Trophoblast cell (in vitro differentiated cells and primary cell): ENCODE measurements at regions not wholly inside any gene's neighbourhood (a gene's known extent, or its start where the extent isn't known, plus 50 kb on each side); places are given as distances from the start of the nearest gene placed in this dataset.

Source experiments
- DNase-seq, 2 donors: peaks; one replicate each; pipeline ENCODE4 v3.0.0-alpha.2; 2016
- H2AFZ ChIP-seq: 2 replicates; pipeline ENCODE4 v1.6.1; 2013; ENCODE audit warnings: low read length, moderate library complexity, mild to moderate bottlenecking; ENCODE audit not compliant: insufficient read depth, poor library complexity
- H2AK5ac ChIP-seq: 2 replicates; pipeline ENCODE4 v1.6.1; 2013; ENCODE audit warnings: mild to moderate bottlenecking, low read length
- H2BK120ac ChIP-seq: 2 replicates; pipeline ENCODE4 v1.6.1; 2013; ENCODE audit warnings: low read length, mild to moderate bottlenecking, moderate library complexity; ENCODE audit not compliant: insufficient read depth, poor library complexity
- H2BK12ac ChIP-seq: 2 replicates; pipeline ENCODE4 v1.6.1; 2013; ENCODE audit warnings: mild to moderate bottlenecking, low read length, moderate library complexity
- H2BK5ac ChIP-seq: 2 replicates; pipeline ENCODE4 v1.6.1; 2013; ENCODE audit warnings: low read length, low read depth, moderate library complexity, mild to moderate bottlenecking; ENCODE audit not compliant: poor library complexity
- H3K14ac ChIP-seq: 2 replicates; pipeline ENCODE4 v1.6.1; 2013; ENCODE audit warnings: mild to moderate bottlenecking, low read length
- H3K18ac ChIP-seq: 2 replicates; pipeline ENCODE4 v1.6.1; 2013; ENCODE audit warnings: mild to moderate bottlenecking, low read length
- H3K23ac ChIP-seq: 2 replicates; pipeline ENCODE4 v1.6.1; 2013; ENCODE audit warnings: low read length
- H3K27ac ChIP-seq: 2 replicates; pipeline ENCODE4 v1.5.1; 2013; ENCODE audit warnings: low read depth, mild to moderate bottlenecking, inconsistent platforms, low read length, moderate library complexity
- H3K27me3 ChIP-seq: 2 replicates; pipeline ENCODE4 v1.6.1; 2013; ENCODE audit warnings: inconsistent platforms, mild to moderate bottlenecking, low read length, moderate library complexity; ENCODE audit not compliant: insufficient read depth
- H3K36me3 ChIP-seq, 2 experiments: 1 replicate in 1 of 2; 2 replicates in 1 of 2; pipeline ENCODE4 v1.6.1; 2013; ENCODE audit warnings: low read length in 2 of 2, mild to moderate bottlenecking in 2 of 2, moderate library complexity in 1 of 2; ENCODE audit not compliant: insufficient read depth in 2 of 2, control insufficient read depth in 1 of 2
- H3K4ac ChIP-seq: 2 replicates; pipeline ENCODE4 v1.6.1; 2013; ENCODE audit warnings: low read depth, mild to moderate bottlenecking, low read length, moderate library complexity
- H3K4me1 ChIP-seq, 2 experiments: 1 replicate in 1 of 2; 2 replicates in 1 of 2; pipeline ENCODE4 v1.6.1; 2013; ENCODE audit warnings: low read length in 2 of 2, mild to moderate bottlenecking in 2 of 2, moderate library complexity in 1 of 2; ENCODE audit not compliant: insufficient read depth in 2 of 2, control insufficient read depth in 1 of 2
- H3K4me2 ChIP-seq: 2 replicates; pipeline ENCODE4 v1.6.1; 2013; ENCODE audit warnings: inconsistent platforms, mild to moderate bottlenecking, low read length, moderate library complexity
- H3K4me3 ChIP-seq: 2 replicates; pipeline ENCODE4 v1.5.1; 2013; ENCODE audit warnings: mild to moderate bottlenecking, low read depth, low read length, inconsistent platforms
- H3K79me1 ChIP-seq: one replicate; pipeline ENCODE4 v1.6.1; 2013; ENCODE audit warnings: low read length
- H3K79me2 ChIP-seq: 2 replicates; pipeline ENCODE4 v1.6.1; 2013; ENCODE audit warnings: low read length, mild to moderate bottlenecking; ENCODE audit not compliant: control insufficient read depth, insufficient read depth, poor library complexity
- H3K9ac ChIP-seq: 2 replicates; pipeline ENCODE4 v1.6.1; 2013; ENCODE audit warnings: mild to moderate bottlenecking, low read length
- H3K9me3 ChIP-seq: 2 replicates; pipeline ENCODE4 v1.6.1; 2013; ENCODE audit warnings: low read depth, mild to moderate bottlenecking, control low read depth, inconsistent platforms, low read length; ENCODE audit not compliant: insufficient read depth
- H4K12ac ChIP-seq: 2 replicates; pipeline ENCODE4 v1.6.1; 2013; ENCODE audit warnings: low read depth, mild to moderate bottlenecking, low read length, moderate library complexity
- H4K8ac ChIP-seq: 2 replicates; pipeline ENCODE4 v1.6.1; 2013; ENCODE audit warnings: low read depth, mild to moderate bottlenecking, low read length, moderate library complexity
- H4K91ac ChIP-seq: one replicate; pipeline ENCODE4 v1.6.1; 2013; ENCODE audit warnings: low read depth, mild to moderate bottlenecking, low read length, moderate library complexity
- WGBS: extraction: QIAGEN DNeasy Blood & Tissue Kit; methylation state at CpG from one replicate; pipeline ENCODE4 v1.1.7; 2013; ENCODE audit warnings: missing lambda C conversion rate; ENCODE audit not compliant: insufficient read length, insufficient coverage; ENCODE audit errors: extremely low coverage; 5-methylcytosine and 5-hydroxymethylcytosine counted together

DNA sequence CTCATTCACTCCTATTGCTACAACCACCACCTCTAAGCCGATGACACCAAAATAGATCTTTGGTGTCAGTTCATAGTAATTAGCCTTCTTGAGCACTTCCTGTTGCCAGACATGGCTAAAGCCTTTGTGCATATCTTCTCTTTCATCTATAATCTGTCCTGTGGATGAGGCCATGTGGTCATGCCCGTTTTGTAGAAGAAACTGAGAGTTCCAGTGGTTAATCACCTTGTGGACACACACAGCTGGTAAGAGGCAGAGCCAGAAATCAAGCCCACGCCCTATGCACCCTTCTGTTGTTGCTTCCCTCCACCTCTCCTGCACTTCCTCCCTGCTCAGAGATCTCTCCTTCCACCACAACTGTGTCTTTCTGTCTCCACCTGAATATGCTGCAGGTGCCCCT, 285.1 kb upstream of the PFKP start:
- Histone ChIP-seq H3K4me3 (no peak overlapping the region), H2AK5ac (no peak overlapping the region), H2AFZ (no peak overlapping the region), H4K8ac (no peak overlapping the region), H3K14ac (no peak overlapping the region), H3K9ac (no peak overlapping the region), H3K23ac (no peak overlapping the region), H3K4me1 (no peaks in the 10 kb centered on the region), H2BK120ac (no peak overlapping the region), H3K4me2 (no peak overlapping the region), H3K27ac (no peak overlapping the region), H3K9me3 (peaks cover 1% of the 10 kb centered on the region), H3K79me1 (no peaks in the 10 kb centered on the region), H3K4ac (no peak overlapping the region), H3K27me3 (no peaks in the 10 kb centered on the region), H3K36me3 (no peaks in the 10 kb centered on the region), H4K91ac (no peak overlapping the region), H3K79me2 (no peaks in the 10 kb centered on the region), H3K18ac (no peak overlapping the region), H2BK5ac (no peak overlapping the region), H4K12ac (no peak overlapping the region), H2BK12ac (no peak overlapping the region)
- WGBS = no CpG with 5 or more reads among the region's 3 CpGs
- DNase-seq = no peak

DNA sequence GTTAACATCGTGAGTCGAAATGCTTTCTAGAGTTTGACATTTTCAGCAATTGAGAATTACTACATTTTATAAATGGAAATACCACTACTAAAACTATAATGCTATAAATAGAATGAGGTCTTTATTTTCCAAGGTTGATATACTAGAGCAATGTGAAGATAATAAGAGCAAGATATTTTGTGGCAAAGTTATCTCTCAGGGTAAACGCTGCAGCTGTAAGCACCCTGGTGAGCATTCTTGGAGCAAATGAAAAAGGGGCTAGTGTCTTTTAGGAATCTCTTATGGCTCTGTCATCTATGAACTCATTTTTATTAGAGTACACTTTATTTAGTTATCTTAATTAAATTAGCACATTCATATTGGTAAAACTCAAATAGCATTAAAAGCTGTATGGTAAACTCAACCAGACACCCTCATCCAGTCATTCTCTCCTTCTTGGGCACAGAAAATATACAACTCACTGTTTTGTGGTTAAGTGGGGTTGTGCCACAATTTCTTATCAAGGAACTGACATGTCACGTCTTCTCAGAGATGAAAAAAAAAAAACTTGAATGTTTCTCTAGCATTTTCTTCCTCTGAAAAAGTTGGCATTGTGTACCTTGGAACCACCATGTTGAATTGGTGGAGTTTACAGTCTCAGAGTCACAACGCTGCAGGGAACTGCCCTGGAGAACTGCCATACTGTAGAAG, 289.5 kb upstream of the PFKP start:
- Histone ChIP-seq H3K4me1 (no peaks in the 10 kb centered on the region), H3K9ac (no peak overlapping the region), H3K27ac (no peak overlapping the region), H2BK12ac (no peak overlapping the region), H3K79me1 (no peaks in the 10 kb centered on the region), H3K4me3 (no peak overlapping the region), H3K79me2 (no peaks in the 10 kb centered on the region), H2BK5ac (no peak overlapping the region), H3K23ac (no peak overlapping the region), H3K36me3 (no peaks in the 10 kb centered on the region), H4K12ac (no peak overlapping the region), H2AK5ac (no peak overlapping the region), H2AFZ (no peak overlapping the region), H4K91ac (no peak overlapping the region), H2BK120ac (no peak overlapping the region), H3K9me3 (no peaks in the 10 kb centered on the region), H3K18ac (no peak overlapping the region), H4K8ac (no peak overlapping the region), H3K4ac (no peak overlapping the region), H3K27me3 (no peaks in the 10 kb centered on the region), H3K14ac (no peak overlapping the region), H3K4me2 (no peak overlapping the region)
- no peak for DNase-seq
- WGBS = no CpG with 5 or more reads among the region's 5 CpGs

DNA sequence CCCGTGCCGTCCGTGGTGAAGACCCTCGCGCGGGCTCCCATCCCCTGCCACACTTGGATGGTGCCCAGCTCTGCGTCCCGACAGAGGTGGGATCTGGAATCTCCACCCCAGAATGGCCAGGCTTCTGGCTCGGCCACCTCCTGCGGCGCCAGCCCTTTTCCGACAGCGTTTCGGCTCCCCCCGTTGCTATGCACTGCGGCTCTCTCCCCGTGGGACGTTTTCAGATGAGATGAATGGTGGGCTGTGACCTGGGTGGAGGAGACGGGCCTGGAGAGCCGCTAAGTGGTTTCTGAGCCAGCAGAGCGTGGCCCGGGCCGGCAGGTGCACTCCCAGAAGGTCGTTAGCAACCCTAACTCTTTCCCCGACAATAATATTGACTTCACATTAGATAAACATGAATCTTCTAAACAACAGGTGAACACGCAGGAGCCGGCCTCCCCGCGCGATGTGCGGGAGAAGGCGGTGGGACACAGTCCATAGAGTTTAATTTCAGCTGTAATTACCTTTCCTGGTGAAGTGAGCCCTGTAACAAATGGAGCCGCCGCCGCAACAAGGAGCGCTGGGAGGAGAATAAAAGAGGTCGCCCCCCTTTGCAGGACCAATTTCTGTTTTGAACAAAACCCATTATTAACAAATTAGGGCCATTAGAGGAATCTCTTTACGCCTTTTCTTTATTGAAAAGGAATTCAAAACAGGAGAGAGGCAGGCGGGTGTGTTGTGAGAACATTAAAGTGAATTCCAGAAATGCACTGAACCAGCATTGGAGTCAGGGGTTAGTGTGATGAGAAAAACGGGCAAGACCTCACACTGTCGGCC, 294.3 kb upstream of the PFKP start:
- Histone ChIP-seq H3K27me3 (no peaks in the 10 kb centered on the region), H3K4me3 (no peak overlapping the region), H3K18ac (no peak overlapping the region), H3K79me1 (no peaks in the 10 kb centered on the region), H2BK12ac (no peak overlapping the region), H2AK5ac (no peak overlapping the region), H2AFZ (no peak overlapping the region), H4K12ac (no peak overlapping the region), H2BK5ac (no peak overlapping the region), H4K8ac (no peak overlapping the region), H2BK120ac (no peak overlapping the region), H3K4me1 (no peaks in the 10 kb centered on the region), H3K9ac (no peak overlapping the region), H3K4ac (no peak overlapping the region), H4K91ac (no peak overlapping the region), H3K36me3 (no peaks in the 10 kb centered on the region), H3K27ac (no peak overlapping the region), H3K9me3 (no peaks in the 10 kb centered on the region), H3K14ac (no peak overlapping the region), H3K4me2 (no peak overlapping the region), H3K23ac (no peak overlapping the region), H3K79me2 (no peaks in the 10 kb centered on the region)
- no CpG with 5 or more reads among the region's 41 CpGs for WGBS
- DNase-seq = no peak

DNA sequence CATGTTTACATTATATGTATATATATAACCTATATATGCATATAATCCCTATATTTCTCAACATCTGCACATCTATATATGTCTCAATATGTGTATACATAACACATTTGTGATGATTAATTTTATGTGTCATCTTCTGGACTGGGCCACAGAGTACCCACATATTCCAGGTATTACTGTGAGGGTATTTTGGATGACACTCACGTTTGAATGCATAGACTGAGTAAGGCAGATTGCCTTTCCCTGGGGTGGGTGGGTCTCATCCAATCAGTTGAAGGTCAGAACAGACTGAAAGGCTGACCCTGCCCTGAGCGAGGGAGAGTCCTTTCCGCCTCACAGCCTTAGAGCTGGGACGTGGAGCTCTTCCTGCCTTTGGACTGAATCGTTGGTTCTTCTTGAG, 295.2 kb upstream of the PFKP start:
- no peak overlapping the region for H2AK5ac ChIP-seq
- no peaks in the 10 kb centered on the region for H3K4me1 ChIP-seq
- H2AFZ ChIP-seq = no peak overlapping the region
- no peak overlapping the region for H2BK12ac ChIP-seq
- H4K8ac ChIP-seq = no peak overlapping the region
- no peak overlapping the region for H3K18ac ChIP-seq
- no peak overlapping the region for H3K14ac ChIP-seq
- no peak overlapping the region for H3K4me2 ChIP-seq
- H2BK120ac ChIP-seq = no peak overlapping the region
- no peaks in the 10 kb centered on the region for H3K79me1 ChIP-seq
- H3K9ac ChIP-seq = no peak overlapping the region
- no peaks in the 10 kb centered on the region for H3K27me3 ChIP-seq
- no peaks in the 10 kb centered on the region for H3K79me2 ChIP-seq
- no CpG with 5 or more reads among the region's 5 CpGs for WGBS
- no peak overlapping the region for H2BK5ac ChIP-seq
- no peak overlapping the region for H3K4ac ChIP-seq
- H3K36me3 ChIP-seq = no peaks in the 10 kb centered on the region
- H4K12ac ChIP-seq = no peak overlapping the region
- H3K27ac ChIP-seq = no peak overlapping the region
- DNase-seq = no peak
- H3K9me3 ChIP-seq = no peaks in the 10 kb centered on the region
- H4K91ac ChIP-seq = no peak overlapping the region
- H3K4me3 ChIP-seq = no peak overlapping the region
- H3K23ac ChIP-seq = no peak overlapping the region
